B cell (primary cell): ENCODE measurements at regions not wholly inside any gene's neighbourhood (a gene's known extent, or its start where the extent isn't known, plus 50 kb on each side); places are given as distances from the start of the nearest gene placed in this dataset.
"Not testable (repeated sequence)": the region's sequence is repeated elsewhere in the genome, so short reads cannot be mapped to it uniquely, and the experiment has no call there.

ENCODE experiments used
- EZH2 ChIP-seq: IDR thresholded peaks from 2 replicates; pipeline ENCODE4 v1.6.1; 2012; ENCODE audit warnings: borderline replicate concordance, low read depth, mild to moderate bottlenecking, moderate library complexity, low read length; ENCODE audit not compliant: insufficient read depth, poor library complexity, severe bottlenecking
- TF ChIP-seq, protein P1 (sequence below): fragments of 200-600 bp; IDR thresholded peaks from one replicate; pipeline ENCODE4 v1.8.0; 2022; ENCODE audit warnings: antibody characterized with exemption, mild to moderate bottlenecking

- TF ChIP-seq, protein P1, sequence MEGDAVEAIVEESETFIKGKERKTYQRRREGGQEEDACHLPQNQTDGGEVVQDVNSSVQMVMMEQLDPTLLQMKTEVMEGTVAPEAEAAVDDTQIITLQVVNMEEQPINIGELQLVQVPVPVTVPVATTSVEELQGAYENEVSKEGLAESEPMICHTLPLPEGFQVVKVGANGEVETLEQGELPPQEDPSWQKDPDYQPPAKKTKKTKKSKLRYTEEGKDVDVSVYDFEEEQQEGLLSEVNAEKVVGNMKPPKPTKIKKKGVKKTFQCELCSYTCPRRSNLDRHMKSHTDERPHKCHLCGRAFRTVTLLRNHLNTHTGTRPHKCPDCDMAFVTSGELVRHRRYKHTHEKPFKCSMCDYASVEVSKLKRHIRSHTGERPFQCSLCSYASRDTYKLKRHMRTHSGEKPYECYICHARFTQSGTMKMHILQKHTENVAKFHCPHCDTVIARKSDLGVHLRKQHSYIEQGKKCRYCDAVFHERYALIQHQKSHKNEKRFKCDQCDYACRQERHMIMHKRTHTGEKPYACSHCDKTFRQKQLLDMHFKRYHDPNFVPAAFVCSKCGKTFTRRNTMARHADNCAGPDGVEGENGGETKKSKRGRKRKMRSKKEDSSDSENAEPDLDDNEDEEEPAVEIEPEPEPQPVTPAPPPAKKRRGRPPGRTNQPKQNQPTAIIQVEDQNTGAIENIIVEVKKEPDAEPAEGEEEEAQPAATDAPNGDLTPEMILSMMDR = not testable (repeated sequence)
- not testable (repeated sequence) for TF ChIP-seq EZH2
These were observed 155.5 kb upstream of the FOXQ1 start for GRCh38 chr6:1156411-1156810.
